NOMO-1 (cell line): ENCODE measurements at regions not wholly inside any gene's neighbourhood (a gene's known extent, or its start where the extent isn't known, plus 50 kb on each side); places are given as distances from the start of the nearest gene placed in this dataset.
"Not testable (repeated sequence)": the region's sequence is repeated elsewhere in the genome, so short reads cannot be mapped to it uniquely, and the experiment has no call there.

Experiments
- DNase-seq, 2 experiments: peaks; one replicate each; lab custom pipeline; 2025; ENCODE audit not compliant: unreplicated experiment in 2 of 2; lab: John Stamatoyannopoulos, UW

DNA sequence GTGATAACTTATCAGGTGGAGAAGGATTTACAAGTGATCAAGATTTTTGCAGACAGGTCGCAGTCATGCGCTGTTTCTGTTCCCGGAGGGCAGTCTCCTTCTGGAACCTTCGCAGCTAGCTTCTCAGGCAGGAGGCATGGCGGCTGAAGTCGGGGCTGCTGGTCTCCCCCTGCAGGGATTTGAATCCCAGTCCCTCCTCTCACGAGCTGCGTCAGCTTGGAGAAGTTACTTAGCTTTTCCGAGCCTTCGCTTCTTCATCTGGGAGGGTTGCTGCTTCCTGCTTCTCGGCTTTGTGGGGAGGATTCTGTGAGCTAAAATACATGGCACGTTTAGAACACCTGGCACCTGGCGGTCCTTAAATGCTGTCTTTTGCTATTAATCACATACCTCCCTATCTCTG lies 287.8 kb upstream of the FOXF1 start:
- no peak for DNase-seq

DNA sequence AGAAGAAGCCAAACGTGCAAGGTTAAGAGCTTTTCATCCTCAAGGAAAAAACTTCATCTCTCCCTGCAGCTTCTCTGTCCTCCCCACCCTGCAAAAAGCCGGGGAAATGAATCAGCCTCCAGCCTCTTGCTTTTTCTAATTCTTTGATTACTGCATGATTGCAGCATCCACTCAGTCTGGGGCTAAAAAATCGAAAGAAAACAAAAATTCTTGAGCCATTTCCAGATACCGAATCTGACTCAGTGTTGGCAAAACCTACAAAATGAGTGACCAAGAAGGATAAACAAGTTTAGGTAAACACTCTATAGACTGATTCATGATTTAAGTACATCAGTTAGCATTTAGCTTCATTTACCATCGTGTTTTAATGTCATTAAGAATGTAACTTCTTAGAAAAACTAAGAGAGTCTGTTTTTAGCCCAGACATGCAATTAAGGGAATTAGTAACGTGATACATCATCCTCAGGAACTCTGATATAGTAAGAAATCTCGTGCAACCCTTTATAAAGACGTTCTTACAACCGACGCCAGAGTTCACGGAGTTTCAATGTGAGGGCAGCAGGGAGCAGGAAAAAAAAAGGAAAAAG lies 287.3 kb upstream of the FOXF1 start:
- no peak for DNase-seq

DNA sequence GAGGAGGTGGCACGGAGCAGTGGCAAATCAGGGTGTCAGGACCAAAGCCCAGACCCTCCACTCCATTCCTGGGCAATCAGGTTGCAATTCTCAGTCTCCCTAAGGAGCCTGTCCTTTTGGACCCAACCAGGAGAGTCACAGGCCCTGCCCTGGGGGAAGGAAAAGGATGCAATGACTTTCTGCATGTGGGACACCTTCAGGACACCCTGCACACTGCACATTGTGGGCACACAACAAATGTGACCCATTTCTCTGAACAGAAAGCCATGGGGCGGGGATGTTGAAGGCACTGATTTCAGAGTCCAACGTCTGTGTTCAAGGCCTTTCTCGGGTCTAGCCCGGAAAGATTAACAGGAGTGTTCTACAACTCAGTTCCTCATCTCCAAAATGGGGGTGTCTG lies 286.2 kb upstream of the FOXF1 start:
- DNase-seq: no peak

DNA sequence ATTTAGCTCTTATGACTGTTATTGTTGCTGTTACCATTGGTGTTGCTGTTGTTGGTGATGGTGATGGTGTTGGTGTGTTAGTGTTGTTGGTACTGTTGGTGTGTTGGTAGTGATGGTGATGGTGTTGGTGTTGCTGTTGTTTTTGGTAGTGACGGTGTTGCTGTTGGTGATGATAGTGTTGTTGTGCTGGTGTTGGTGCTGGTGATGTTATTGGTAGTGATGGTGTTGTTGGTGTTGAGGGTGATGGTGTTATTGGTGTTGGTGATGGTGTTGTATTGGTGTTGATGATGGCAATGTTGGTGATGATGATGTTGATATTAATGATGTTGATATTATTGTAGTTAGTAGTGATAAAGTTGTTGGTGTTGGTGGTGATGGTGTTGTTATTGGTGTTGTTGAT lies 285.7 kb upstream of the FOXF1 start:
- DNase-seq: no peak

DNA sequence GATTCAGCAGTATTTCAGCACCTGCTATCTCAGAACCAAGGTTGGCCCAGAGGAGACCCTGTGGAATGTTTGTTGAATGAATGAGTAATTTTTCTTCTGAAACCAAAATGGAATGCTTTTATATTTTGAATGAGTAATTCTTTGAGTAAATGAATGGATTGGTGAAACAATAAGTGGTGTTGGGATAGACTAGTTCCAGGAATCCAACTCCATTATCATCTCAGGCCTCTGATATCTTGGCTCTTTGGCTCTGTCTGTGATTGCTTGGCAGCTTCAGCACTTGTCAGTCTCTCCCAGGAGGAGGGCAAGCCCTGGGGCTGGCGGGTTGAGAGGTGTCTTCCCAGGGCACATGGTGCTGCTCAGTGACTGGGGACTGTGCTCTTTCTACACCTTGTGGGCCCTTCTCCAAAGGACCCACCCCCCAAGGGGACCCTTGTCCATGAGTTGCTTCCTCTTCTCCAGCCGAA lies 284.4 kb upstream of the FOXF1 start:
- DNase-seq: no peak

DNA sequence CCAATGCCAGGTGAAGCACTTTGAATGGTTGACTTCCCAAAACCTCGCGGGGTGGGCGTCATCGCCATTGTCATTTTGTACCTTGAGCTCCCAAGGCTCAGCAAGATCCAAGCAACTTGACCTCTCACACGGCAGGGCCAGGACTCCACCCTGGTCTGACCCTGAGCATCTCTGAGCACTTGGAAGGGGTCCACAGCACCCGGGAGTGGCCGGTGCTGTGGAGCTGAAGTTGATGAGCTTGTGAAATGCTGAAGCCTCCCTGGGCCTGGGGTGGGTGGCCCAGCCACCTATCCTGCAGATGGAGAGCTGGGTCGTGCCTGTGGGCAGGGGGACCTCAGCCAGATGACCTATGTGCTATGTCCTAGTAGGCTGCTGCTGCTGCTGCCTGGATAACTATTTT lies 283.3 kb upstream of the FOXF1 start:
- DNase-seq: no peak

DNA sequence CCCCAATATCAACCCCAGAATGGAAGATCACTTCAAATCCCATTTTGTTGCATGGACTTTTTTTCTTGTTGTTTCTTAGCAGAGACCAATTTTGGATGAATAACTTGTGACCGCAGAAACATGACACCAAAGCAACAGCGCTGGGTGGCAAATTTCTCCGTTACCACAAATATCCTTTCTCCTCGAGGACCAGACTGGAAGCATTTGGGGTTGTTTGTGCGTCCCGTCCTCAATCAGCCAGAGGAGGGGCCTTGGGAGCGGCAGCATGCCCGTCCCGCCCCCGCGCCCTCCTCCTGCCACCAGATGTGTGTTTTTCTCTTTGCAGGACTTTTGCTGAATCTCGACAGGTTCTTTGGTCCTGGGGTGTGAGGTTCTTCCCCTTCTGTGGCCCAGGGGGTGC lies 282.5 kb upstream of the FOXF1 start:
- no peak for DNase-seq

DNA sequence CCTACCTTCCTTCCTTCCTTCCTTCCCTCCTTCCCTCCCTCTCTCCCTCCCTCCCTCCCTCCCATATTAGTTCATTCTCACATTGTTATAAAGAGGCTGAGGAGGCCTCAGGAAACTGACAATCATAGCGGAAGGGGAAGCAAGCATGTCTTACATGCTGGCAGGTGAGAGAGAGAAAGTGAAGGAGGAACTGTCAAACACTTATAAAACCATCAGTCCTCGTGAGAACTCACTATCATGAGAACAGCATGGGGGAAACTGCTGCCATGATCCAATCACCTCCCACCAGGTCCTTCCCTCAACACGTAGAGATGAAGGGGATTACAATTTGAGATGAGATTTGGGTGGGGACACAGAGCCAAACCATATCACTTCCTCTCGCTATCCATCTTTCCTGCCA lies 281.6 kb upstream of the FOXF1 start:
- no peak for DNase-seq

DNA sequence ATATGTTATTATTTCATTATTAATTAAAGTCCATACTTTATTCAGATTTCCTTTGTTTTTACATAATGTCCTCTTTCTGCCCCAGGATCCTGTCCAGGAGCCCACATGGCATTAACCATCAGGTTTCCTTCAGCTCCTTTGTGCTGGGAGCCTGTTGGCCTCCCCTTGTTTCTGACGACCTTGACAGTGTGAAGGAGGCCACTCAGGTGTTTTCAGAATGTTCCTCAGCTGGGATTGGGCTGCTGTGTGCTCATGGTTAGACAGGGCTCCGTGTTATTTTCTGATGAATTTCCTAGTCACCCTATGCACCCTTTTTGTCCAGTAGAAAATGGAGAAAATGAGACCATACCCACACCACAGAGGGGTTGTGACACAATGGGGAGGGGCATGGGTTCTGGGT lies 281.0 kb upstream of the FOXF1 start:
- no peak for DNase-seq

DNA sequence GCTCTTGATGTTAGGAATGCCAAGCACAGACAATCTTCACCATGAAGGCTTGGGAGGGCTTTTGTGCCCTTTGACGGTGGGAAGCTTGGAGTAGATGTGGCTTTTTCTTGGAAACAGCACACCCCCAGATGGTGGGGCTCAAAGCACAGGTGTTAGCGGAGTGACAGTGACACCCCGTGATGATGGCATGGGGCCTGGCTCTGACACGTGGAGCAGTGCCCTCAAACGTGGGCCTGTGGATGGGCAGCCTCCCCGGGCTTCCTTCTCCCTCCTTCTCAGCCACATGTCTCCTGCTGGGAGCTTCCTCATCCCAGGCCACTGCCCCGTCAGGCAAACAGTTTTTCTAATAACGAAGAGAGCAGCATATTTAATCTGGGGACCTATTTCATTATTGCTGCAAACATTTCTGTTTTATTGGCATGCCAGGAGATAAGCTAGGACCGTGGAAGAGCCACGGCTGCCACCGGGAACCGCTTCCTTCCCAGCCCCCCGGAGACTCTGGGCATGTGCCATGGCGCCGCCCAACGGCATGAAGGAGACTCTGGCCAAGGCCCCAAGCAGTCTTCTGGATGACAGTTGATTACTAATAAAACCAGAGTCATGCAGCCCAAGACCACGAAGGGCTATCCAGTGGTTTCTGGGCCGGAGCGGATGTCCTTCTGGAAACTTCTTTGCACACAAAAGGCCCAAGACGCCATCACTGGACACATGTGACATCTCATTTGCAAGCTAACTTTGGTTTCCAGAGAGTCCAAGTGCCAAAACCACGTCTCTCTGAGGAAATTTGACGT lies 280.3 kb upstream of the FOXF1 start:
- no peak for DNase-seq

DNA sequence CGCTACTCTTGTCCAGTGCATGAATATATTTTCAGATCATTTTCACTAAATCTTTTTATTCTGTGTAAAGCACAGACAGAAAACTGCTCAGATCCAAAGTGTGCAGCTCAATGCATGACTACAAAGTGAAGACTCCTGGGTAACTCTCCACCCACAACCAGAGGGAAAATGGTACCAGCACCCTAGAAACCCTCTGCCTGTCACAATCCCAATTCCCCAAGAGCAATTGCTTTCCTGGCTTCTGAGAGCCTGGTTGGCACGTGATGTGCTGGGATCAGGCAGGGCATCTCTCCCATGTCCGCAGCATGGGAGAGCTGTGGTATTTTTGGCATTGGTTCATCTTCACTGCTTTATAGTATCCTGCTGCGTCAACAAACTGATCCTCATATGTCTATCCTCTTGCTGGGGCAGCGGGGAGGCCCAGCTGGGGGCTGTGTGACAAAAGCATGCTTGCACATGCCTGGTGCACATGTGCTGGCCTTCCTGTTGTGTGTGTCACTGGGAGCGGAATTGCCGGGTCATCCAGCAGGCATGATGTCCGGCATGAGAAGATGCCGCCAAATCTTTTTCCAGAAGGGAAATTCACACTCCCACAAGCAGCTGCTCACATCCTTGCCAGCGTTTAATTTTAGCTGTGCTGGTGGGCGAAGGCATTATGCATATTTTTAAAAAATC lies 278.9 kb upstream of the FOXF1 start:
- no peak for DNase-seq

DNA sequence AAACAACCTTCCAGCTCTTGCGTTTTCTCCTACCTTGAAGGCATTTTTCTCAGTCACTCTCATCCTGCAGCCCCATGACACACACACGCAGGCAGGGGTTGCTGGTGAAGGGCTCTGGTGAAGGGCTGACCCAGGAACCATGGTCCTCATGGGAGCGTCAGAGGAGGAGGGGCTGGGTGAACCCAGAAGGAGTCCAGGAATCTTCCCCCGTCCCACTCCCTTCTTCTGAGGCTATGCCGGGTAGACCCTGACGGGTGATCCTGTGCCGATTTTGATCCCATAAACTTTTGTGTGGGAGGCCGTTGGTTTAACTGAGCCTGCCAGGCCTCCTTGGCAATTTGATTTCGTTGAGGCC lies 278.4 kb upstream of the FOXF1 start:
- DNase-seq: no peak

DNA sequence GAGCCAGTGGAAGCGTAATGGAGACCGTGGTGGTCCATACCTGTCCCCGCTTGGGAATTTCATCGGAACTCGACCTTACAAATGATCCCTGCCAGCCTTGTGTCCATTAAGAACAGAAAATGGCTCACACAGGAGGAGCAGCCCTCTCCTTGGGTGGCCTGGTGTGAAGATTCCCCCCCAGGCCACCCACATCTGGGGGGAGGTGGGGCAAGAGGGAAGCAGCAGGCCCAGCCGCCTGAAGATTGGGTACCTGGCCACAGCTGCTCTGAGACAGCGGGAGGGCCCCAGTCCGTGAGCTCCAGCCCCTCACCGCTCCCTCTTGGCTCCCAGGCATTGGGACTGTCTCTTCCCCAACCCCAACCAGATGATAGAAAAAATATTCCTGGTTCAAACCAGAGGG lies 277.8 kb upstream of the FOXF1 start:
- DNase-seq: no peak

DNA sequence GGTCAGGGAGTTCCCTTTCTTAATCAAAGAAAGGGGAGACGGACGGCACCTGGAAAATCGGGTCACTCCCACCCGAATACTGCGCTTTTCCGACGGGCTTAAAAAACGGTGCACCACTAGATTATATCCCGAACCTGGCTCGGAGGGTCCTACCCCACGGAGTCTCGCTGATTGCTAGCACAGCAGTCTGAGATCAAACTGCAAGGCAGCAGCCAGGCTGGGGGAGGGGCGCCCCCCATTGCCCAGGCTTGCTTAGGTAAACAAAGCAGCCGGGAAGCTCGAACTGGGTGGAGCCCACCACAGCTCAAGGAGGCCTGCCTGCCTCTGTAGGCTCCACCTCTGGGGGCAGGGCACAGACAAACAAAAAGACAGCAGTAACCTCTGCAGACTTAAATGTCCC lies 276.8 kb upstream of the FOXF1 start:
- DNase-seq: not testable (repeated sequence)

DNA sequence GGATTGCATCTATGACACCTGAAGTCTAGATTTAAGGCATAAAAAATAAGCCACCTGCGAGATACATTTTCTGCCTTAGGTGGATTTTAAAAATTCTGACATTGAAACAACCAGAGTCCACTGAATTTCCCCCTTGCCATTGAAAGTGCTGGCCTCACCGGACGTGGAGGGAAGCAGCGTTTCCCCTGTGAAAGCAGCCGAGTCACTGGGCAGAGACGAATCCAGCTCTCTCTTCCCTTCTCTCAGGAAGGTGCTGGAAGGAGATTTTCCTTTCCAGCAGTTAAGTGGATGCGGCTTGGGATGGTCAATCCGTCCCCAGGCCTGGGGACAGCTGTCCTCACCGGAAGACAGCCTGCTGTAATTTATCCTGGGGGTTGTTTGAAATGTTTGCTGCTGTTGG lies 270.9 kb upstream of the FOXF1 start:
- DNase-seq: no peak

DNA sequence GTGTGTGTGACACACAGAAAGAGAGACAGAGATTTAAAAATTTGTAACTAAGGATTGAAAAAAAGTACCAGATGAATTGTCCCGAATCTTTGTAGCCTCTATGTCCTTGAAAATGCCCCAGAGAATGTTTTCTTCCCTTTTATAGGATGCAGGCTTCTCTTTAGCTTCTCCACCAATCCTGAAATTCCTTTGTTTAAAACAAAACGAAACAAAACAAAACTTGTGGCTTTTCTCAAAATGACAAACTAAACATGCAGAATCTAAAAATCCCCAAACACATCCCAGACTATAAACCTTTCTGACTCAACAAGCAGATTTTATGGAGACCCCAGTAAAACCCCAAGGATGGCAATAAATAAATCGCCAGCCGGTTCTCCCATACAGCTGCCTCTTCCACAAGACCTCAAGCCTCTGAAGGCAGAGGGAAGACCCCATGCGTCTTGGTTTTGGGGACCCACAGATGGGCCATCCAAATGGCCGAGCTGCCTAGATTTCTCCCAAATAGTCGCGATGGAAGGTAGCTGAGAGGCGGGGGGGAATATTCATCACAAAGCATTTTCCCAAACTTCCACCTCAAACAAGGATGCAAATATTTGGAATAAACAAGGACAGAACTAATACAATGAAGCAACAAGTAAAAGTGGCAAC lies 269.5 kb upstream of the FOXF1 start:
- DNase-seq: no peak

DNA sequence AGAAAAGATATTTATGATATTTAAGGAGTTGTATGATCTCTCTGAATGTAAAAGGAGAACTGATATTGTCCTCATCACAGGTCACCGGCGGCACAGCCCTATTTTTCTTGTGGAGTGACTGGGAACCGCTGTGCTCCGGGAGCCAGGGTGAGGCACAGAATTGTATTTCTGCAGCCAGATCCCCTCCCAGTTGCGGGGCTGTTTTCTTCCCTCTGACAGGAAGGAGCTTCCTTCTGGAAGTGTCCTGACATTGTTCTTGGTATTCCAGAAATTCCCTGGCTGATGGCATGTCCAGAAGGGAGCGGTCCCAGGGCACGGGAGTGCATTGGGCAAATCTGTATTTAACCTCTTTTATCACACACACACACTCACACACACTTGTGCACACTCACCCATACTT lies 268.6 kb upstream of the FOXF1 start:
- DNase-seq: no peak

DNA sequence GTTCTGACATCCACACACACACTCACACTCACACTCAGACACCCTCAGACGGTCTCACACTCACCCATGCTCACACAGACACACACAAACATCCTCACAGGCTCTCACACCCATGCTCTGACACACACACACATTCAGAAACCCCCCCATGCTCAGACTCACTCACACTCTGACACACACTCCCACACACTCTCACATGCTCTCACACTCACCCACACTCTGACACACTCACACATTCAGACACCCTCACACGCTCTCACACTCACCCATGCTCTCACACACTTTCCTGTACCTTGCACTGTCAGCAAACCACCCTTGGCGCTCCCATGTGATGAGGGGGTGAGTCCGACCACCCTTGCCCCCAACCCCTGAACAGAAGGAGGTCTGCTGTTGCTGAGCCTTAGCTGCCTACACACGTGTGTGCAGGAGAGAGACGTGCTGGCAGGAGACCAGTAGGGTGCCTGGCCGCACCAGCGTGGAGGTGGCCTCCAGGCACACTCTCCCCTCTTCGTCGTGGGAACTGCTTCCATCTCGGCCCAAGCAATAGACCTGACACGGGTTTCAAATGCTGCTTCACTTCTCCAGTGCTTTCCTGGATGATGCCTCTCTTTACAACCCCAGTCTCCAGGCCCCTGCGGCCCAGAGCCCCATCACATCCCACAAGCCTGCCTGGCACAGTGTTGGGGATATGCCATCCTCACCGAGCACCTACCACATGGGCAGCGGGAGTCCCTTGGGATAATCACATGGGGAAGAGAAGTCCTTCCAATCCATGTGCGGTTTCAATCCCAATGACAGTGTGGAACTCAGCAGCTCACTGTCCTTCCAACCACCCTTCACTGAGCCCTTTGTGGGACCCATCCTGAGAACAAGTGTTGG lies 267.8 kb upstream of the FOXF1 start:
- DNase-seq: no peak

DNA sequence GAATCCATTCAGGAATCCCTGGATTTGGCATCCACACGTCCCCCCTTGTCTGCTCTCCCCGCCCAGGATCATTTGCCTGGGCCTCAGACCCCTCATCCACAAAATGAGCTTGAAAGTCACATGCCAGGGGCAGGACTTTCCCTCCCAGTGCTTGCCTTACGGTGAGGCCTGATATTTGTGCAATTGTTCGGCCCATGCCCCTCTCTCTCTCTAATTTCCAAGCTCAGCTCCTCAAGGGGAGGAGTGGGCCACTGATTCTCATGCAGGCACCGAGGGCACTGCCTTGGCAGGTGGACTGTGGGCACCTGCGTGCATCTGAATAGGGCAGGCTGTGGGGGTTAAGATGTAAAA lies 267.2 kb upstream of the FOXF1 start:
- no peak for DNase-seq

DNA sequence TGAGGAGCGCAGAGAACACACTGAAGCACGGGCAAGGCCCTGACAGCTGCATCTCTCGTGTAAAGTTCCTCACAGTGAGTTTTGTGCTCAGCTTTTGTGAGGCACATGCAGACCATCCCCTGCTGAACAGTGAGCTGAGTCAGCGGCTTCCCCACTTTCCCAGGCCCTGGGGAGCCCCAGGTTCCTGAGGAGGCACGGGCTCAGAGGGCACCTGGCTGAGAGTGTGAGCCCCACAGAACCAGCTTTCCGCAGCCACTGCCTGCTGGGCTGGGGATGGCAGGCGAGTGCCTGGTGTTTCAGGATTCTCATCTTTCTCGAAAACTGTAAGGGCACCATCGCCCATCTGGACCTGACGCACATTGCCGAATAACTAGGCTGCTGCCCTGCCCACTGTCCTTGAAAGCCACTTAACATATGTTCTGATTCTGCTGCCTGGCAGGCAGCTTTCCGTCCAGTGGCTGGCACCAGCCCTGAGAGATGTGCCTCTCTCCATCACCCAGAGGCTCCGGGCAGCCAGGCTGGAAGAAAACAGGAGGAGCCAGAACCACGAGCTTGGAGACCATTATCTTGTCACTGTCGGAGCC lies 266.7 kb upstream of the FOXF1 start:
- no peak for DNase-seq

DNA sequence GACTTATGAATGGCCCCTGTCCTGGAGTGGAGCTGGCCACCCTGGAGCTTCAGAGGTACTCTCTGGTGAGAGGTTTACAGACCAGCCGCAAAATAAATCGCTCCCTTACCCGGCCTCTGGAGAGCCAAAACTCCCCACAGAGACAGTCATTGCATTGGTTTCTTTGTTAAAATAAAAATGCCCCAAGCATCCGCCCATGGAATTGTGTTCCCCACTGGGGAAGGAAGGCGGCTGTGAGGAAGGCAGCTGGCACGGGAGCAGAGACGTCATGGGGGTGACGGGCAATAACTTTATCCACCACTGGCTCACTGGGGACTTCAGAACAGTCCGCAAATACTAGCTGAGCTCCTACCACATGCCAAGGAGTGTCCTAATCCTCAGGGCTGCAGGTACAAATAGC lies 266.2 kb upstream of the FOXF1 start:
- no peak for DNase-seq
